Activated T-cell treated with anti-CD3 and anti-CD28 coated beads, Interleukin-2, amount 50 U/mL, for 72 hours (primary cell): ENCODE measurements at regions not wholly inside any gene's neighbourhood (a gene's known extent, or its start where the extent isn't known, plus 50 kb on each side); places are given as distances from the start of the nearest gene placed in this dataset.
"Not testable (repeated sequence)": the region's sequence is repeated elsewhere in the genome, so short reads cannot be mapped to it uniquely, and the experiment has no call there.

Experiments
- ATAC-seq, 2 donors: fragments of 150-1000 bp; cut with Tn5 transposase; replicated peaks in 1 of 2; 2 replicates each; pipeline ENCODE4 v1.10.0; 2021; ENCODE audit warnings: moderate library complexity in 2 of 2, mild to moderate bottlenecking in 1 of 2
- DNase-seq, 2 donors: peaks; one replicate each; pipeline ENCODE4 v3.0.0; 2021 to 2022; ENCODE audit warnings: mixed read lengths in 1 of 2
- H3K27ac Mint-ChIP-seq: one replicate; pipeline ENCODE4 v1.8.0; 2022; ENCODE audit warnings: mild to moderate bottlenecking, moderate library complexity, mixed read lengths
- H3K27me3 Mint-ChIP-seq: one replicate; pipeline ENCODE4 v1.8.0; 2022; ENCODE audit warnings: low read depth, mixed read lengths
- H3K36me3 Mint-ChIP-seq, 2 donors: one replicate each; pipeline ENCODE4 v1.8.0; 2022; ENCODE audit warnings: mixed read lengths in 2 of 2, mild to moderate bottlenecking in 1 of 2; ENCODE audit not compliant: insufficient read depth in 2 of 2
- H3K4me1 Mint-ChIP-seq: one replicate; pipeline ENCODE4 v1.8.0; 2022; ENCODE audit warnings: low read depth, mixed read lengths
- H3K4me3 Mint-ChIP-seq, 2 donors: one replicate each; pipeline ENCODE4 v1.8.0; 2022; ENCODE audit warnings: mild to moderate bottlenecking in 2 of 2, mixed read lengths in 2 of 2, moderate library complexity in 2 of 2
- H3K9me3 Mint-ChIP-seq, 2 donors: one replicate each; pipeline ENCODE4 v1.8.0; 2022; ENCODE audit warnings: mixed read lengths in 2 of 2

DNA sequence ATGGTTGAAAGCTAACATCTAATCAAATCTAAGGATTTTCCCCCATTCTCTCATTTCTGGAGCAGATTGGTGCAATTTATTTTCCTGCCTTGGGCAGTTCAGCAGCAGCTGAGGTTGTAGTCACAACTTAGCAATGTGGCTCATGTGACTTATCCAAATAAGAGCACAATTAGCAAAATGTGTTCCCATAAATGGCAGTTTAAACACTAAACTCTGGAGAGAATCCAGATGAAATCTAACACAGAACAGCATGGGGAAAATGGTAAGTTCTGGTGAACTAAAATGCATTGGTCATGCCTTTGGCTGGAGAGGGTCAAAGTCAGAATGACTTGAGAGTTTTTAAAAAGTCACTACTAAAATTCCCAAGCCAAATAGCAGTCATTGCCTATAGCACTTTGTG, 422.6 kb upstream of the DIPK2B start:
- Mint-ChIP-seq H3K4me1 (peaks cover 20% of the 10 kb centered on the region), H3K36me3 (peaks cover 4 to 24% of the 10 kb centered on the region in 2 donors), H3K4me3 (peak overlapping the region in 1 of 2 donors; percentile 72), H3K27me3 (peaks cover 19% of the 10 kb centered on the region), H3K9me3 (peaks cover 2 to 8% of the 10 kb centered on the region in 2 donors), H3K27ac (no peak overlapping the region)
- no peak for DNase-seq
- no peak for ATAC-seq

DNA sequence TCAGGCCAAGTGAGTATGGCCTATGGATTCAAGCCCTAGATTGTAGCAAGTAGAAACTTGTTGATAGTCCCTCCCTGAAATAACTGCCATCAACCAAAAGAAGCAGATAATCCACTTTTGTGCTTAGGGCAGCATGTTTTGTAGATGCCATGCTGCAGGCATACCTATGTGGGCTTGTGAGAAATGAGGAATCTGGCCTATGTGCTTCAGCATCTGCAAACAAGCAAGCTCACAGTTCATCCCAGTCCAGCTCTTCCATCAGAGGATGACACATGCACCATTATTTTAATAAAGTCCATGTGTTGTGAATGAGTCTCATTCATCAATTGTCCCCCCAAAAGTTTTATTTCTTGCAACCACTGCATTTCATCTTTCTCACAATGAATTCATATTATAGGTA, 421.9 kb upstream of the DIPK2B start:
- H3K27ac Mint-ChIP-seq = peak overlapping the region; percentile 84
- H3K4me3 Mint-ChIP-seq = peak overlapping the region; percentile 35 to 72

DNA sequence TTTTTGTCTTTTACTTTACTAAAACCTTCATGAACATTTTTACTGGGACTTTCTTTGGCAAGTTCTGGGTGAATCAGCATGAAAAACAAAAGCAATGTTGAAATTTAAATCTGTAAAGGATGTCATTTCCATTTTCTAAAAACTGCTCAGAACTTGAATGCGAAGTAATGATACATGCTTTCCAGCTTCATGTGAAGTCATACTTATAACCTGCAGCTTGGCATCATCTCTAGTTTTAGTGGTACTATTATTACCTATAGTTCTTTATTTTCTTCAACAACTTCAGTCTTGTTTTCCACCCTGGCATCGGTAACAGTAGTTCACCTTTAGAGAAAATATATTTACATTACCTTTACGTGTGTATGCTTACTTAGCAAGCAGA, 421.4 kb upstream of the DIPK2B start:
- H3K4me1 Mint-ChIP-seq = peaks cover 20% of the 10 kb centered on the region
- DNase-seq (no peak), ATAC-seq (peak; percentile 86 to 88)
- peaks cover 6 to 34% of the 10 kb centered on the region in 2 donors for H3K36me3 Mint-ChIP-seq
- peak overlapping the region; percentile 35 to 72 for H3K4me3 Mint-ChIP-seq
- H3K27ac Mint-ChIP-seq = peak overlapping the region; percentile 84
- H3K27me3 Mint-ChIP-seq = peaks cover 21% of the 10 kb centered on the region
- H3K9me3 Mint-ChIP-seq = peaks cover 7 to 15% of the 10 kb centered on the region in 2 donors

More for the DNA sequence above, 421.9 kb upstream of the DIPK2B start:
- DNase-seq (no peak), ATAC-seq (no peak)
- peaks cover 20% of the 10 kb centered on the region for H3K4me1 Mint-ChIP-seq
- H3K36me3 Mint-ChIP-seq = peaks cover 6 to 31% of the 10 kb centered on the region in 2 donors
- H3K9me3 Mint-ChIP-seq = peaks cover 7 to 14% of the 10 kb centered on the region in 2 donors
- peaks cover 22% of the 10 kb centered on the region for H3K27me3 Mint-ChIP-seq

DNA sequence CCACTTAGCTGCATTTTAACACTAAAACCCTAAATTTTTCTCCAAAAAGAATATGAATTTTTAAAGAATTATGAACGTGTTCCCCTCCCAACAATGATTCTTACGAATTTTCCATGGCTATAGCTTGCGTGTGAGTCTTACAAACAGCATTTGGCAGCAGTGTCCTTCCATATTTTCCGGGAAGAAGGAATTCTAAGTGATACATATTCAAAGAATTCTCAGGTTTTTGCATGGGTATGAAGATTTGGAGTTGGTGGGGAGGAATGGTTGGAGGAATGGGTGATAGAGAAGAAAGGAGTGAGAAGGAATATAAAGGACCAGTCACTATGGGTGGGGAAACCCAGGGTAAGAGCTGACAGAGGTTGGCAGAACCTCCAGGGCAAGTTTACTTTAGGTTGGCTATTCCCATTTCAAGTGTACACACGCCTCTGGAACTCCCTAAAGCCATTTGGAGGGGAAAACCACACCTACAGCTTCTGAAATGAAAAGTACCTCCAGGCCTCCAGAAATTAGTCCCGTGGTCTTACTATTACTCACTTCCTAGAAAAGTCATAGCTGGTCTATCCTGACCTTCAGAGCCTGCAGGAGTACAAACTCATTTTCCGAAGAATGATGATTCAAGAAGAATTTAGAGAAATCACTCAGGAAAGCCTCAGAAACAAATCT, 420.8 kb upstream of the DIPK2B start:
- peaks cover 23% of the 10 kb centered on the region for H3K4me1 Mint-ChIP-seq
- H3K9me3 Mint-ChIP-seq = peaks cover 5 to 14% of the 10 kb centered on the region in 2 donors
- peaks cover 19% of the 10 kb centered on the region for H3K27me3 Mint-ChIP-seq
- peak overlapping the region; percentile 84 for H3K27ac Mint-ChIP-seq
- ATAC-seq (peak; percentile 84 to 88), DNase-seq (peak; percentile 29 to 46)
- peaks cover 6 to 33% of the 10 kb centered on the region in 2 donors for H3K36me3 Mint-ChIP-seq
- peak overlapping the region in 1 of 2 donors; percentile 8 for H3K4me3 Mint-ChIP-seq

DNA sequence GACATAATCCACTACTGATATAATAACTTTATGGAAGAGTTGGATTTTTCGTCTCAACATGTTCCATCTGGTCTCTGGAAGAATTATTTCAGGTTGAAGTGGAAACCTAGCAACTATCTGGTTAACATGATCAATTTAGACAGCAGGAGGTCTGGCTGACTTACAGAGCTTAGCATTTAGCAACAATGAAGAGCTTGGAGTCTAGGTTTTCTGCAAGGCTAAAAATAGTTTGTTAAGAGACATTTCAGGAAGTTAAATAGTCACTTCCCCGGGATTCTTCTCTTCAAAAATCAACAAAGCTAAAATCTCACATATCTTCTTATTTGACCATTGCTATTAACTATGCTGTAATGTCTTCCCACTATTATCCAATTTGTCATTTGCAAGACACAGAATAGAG, 418.6 kb upstream of the DIPK2B start:
- ATAC-seq (no peak), DNase-seq (no peak)
- H3K9me3 Mint-ChIP-seq = peaks cover 5 to 13% of the 10 kb centered on the region in 2 donors
- H3K4me1 Mint-ChIP-seq = peaks cover 39% of the 10 kb centered on the region
- H3K27ac Mint-ChIP-seq = no peak overlapping the region
- peaks cover 5 to 28% of the 10 kb centered on the region in 2 donors for H3K36me3 Mint-ChIP-seq
- H3K27me3 Mint-ChIP-seq = peaks cover 19% of the 10 kb centered on the region
- H3K4me3 Mint-ChIP-seq = no peak overlapping the region

DNA sequence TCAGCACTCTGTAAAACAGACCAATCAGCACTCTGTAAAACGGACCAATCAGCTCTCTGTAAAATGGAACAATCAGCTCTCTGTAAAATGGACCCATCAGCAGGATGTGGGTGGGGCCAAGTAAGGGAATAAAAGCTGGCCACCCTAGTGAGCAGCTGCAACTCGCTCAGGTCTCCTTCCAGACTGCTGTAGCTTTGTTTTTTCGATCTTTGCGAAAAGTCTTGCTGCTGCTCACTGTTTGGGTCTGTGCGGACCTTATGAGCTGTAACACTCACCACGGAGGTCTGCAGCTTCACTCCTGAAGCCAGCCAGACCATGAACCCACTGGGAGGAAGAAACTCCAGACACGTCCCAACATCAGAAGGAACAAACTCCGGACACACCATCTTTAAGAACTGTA, 414.9 kb upstream of the DIPK2B start:
- Mint-ChIP-seq H3K36me3 (peaks cover 5 to 43% of the 10 kb centered on the region in 2 donors), H3K9me3 (peaks cover 11 to 17% of the 10 kb centered on the region in 2 donors), H3K27me3 (peaks cover 17% of the 10 kb centered on the region), H3K4me1 (peaks cover 19% of the 10 kb centered on the region)
- not testable (repeated sequence) for H3K4me3 Mint-ChIP-seq, ATAC-seq, DNase-seq, H3K27ac Mint-ChIP-seq

DNA sequence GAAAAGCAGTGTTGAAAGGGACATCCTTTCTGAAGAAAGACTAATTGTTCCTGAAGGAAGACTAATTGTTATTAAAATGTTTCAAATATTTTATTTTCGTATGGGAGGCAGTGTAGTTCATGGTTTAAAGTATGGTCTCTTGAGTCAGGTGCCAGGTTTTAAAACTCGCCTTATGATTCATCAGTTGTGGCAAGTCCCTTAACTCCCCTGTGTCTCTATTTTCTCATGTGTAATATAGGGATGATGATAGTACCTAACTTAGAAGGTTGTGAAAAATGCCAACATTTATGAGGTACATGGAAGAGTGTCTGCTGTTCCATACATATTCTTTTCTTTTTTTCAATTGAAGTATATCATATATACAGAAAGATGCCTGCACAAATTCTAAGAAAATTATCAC, 414.2 kb upstream of the DIPK2B start:
- no peak overlapping the region for H3K27ac Mint-ChIP-seq
- peaks cover 19% of the 10 kb centered on the region for H3K4me1 Mint-ChIP-seq
- peaks cover 15% of the 10 kb centered on the region for H3K27me3 Mint-ChIP-seq
- peaks cover 5 to 43% of the 10 kb centered on the region in 2 donors for H3K36me3 Mint-ChIP-seq
- no peak for DNase-seq
- no peak overlapping the region for H3K4me3 Mint-ChIP-seq
- H3K9me3 Mint-ChIP-seq = peaks cover 11 to 17% of the 10 kb centered on the region in 2 donors
- peak; percentile 66 to 71 for ATAC-seq

DNA sequence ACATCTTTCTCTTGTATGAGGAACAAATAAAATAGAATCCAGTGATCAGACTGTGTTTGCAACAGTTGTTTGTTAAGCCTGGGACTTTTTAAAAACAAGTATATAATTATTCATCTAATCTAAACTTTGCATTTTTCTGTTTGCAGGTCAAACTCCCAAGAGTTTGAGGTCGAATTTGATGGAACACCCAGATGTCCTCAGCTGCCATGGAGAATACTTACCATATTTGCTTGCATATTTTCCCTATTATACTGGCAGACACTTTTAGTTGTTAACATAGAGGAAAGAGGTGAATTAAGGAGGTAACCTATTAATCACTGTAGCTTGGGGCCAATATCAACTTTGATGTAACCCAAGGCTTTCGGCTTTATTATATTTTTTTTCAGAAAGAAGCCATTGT, 401.5 kb upstream of the DIPK2B start:
- H3K4me3 Mint-ChIP-seq = no peak overlapping the region
- H3K27me3 Mint-ChIP-seq = peaks cover 20% of the 10 kb centered on the region
- no peak for ATAC-seq
- H3K9me3 Mint-ChIP-seq = peaks cover 4 to 7% of the 10 kb centered on the region in 2 donors
- no peak for DNase-seq
- H3K27ac Mint-ChIP-seq = no peak overlapping the region
- H3K36me3 Mint-ChIP-seq = peaks cover 0 to 2% of the 10 kb centered on the region in 2 donors
- H3K4me1 Mint-ChIP-seq = no peaks in the 10 kb centered on the region

DNA sequence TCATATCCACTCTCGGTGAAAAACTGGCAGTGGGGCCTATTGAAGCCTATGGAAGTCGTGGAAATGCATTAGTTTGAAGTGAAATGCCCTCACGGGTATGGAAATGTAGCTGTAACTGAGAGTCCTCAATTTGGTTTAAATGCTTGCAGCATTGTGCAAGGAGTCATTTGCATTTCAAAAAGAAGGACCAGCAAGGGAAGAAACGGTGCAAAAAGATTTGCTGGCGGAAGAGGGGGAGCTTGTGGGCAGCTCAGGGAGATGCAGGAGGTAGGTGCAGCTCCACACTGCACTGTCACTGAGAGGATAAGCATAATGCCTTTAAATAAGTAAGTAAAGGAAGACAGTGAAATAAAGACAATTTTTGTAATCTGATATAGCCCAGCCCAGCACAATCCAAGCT, 400.4 kb upstream of the DIPK2B start:
- Mint-ChIP-seq H3K27ac (no peak overlapping the region), H3K27me3 (peaks cover 30% of the 10 kb centered on the region), H3K4me3 (no peak overlapping the region), H3K4me1 (no peaks in the 10 kb centered on the region), H3K9me3 (peaks cover 2 to 4% of the 10 kb centered on the region in 2 donors), H3K36me3 (no peaks in the 10 kb centered on the region)
- no peak for ATAC-seq
- DNase-seq = no peak

DNA sequence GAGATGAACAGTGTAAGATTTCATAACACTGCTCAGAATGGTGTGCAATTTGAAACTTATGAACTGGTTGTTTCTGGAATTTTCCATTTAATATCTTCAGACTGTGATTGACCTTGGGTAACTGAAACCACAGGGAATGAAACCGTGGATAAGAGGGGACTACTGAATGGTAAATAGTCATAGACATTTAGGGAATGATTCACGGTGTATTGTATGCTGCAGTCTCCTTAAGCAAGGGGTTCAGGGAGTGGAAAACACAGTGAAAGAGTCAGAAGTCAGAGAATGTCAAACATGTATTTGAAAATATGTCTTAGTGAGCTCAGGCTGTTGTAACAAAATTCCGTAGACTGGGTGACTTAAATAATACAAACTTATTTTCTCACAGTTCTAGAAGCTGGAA, 398.2 kb upstream of the DIPK2B start:
- H3K27ac Mint-ChIP-seq = no peak overlapping the region
- peaks cover 39% of the 10 kb centered on the region for H3K27me3 Mint-ChIP-seq
- no peaks in the 10 kb centered on the region for H3K4me1 Mint-ChIP-seq
- peaks cover 0 to 1% of the 10 kb centered on the region in 2 donors for H3K9me3 Mint-ChIP-seq
- H3K36me3 Mint-ChIP-seq = no peaks in the 10 kb centered on the region
- no peak overlapping the region for H3K4me3 Mint-ChIP-seq
- ATAC-seq (no peak), DNase-seq (no peak)

DNA sequence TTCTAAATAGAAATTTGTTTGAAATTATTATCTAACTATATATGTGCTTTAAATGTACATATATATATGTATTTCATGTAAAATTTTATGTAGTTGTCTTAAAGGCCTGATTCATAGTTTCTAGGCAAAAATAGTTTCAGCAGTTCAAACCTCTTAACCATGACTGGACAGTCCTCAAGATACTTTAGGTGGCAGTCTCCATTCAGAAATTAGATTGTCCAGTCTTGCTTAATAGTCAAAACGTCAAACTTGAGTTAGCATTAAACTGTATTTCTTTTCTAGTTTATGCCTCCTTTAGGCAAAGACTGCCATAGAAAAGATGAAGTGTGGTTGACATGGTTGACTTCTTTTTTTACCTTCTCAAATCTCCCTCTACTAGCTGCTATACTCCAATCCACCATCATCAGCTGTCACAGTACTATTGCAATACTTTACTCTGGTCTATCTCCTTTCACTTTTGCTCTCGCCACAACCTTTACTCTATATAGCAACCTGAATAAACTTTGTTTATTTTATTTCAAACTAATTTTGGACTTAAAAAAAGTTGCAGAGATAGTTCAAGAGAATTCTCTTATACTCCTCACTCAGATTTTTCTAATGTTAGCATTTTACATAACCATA, 395.6 kb upstream of the DIPK2B start:
- H3K27ac Mint-ChIP-seq = no peak overlapping the region
- H3K4me3 Mint-ChIP-seq = no peak overlapping the region
- no peaks in the 10 kb centered on the region for H3K4me1 Mint-ChIP-seq
- peaks cover 47% of the 10 kb centered on the region for H3K27me3 Mint-ChIP-seq
- H3K36me3 Mint-ChIP-seq = no peaks in the 10 kb centered on the region
- DNase-seq (no peak), ATAC-seq (no peak)
- peaks cover 0 to 1% of the 10 kb centered on the region in 2 donors for H3K9me3 Mint-ChIP-seq

DNA sequence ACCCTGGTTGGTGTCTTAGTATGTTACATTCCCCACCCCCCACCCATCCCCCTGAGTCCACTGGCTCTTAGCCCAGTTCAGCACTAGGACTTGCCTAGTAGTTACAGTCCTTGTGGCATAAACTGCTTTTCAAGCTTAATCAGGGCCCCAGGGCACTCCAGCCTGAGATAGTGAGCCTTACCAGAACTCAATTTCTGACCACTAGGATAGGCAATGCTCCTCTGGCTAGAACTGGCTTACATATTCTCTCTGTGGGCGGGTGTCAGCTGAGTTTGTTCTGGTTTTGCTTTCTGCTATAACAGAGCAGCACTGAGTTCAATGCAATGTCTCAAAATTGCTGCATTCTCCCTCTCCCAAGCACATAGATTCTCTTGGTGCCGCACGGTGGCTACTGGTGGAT, 391.4 kb upstream of the DIPK2B start:
- Mint-ChIP-seq H3K9me3 (peaks cover 0 to 5% of the 10 kb centered on the region in 2 donors), H3K27ac (no peak overlapping the region), H3K4me1 (no peaks in the 10 kb centered on the region), H3K36me3 (peaks cover 0 to 10% of the 10 kb centered on the region in 2 donors), H3K27me3 (peaks cover 53% of the 10 kb centered on the region), H3K4me3 (no peak overlapping the region)
- ATAC-seq (no peak), DNase-seq (no peak)

DNA sequence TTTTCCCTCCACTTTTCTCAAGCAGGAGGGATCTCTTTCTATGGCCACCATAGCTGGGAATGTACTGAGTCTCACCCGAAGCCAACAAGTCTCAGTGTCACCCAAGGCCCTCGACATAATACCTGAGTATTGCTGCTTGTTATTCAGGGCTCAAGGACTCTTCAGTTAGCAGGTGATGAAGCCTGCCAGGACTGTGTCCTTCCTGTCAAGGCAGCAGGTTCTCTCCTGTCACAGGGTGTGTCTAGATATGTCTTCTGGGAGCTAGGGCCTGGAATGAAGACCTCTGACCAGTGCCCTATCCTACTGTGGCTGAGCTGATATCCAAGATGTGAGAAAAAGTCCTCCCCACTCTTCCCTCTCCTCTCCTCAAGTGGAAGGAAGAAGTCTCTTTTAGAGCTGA, 391.0 kb upstream of the DIPK2B start:
- H3K9me3 Mint-ChIP-seq = peaks cover 0 to 5% of the 10 kb centered on the region in 2 donors

More for the DNA sequence above, 391.0 kb upstream of the DIPK2B start:
- H3K36me3 Mint-ChIP-seq = peaks cover 0 to 10% of the 10 kb centered on the region in 2 donors
- peaks cover 53% of the 10 kb centered on the region for H3K27me3 Mint-ChIP-seq
- no peak overlapping the region for H3K27ac Mint-ChIP-seq
- ATAC-seq = no peak
- no peak overlapping the region for H3K4me3 Mint-ChIP-seq
- H3K4me1 Mint-ChIP-seq = no peaks in the 10 kb centered on the region
- DNase-seq = no peak
